Pancreas (tissue), 10 donors: ENCODE measurements at regions not wholly inside any gene's neighbourhood (a gene's known extent, or its start where the extent isn't known, plus 50 kb on each side); places are given as distances from the start of the nearest gene placed in this dataset.
A peak's percentile ranks its signal among the peaks of the same experiment; 100 is the strongest.

ENCODE experiments used
- ATAC-seq, 4 donors: fragments of 200-7000 bp; cut with Tn5 transposase; one replicate each; pipeline versions ENCODE4 v1.8.0 to v1.9.1; 2020; ENCODE audit warnings: mild to moderate bottlenecking in 4 of 4, moderate library complexity in 4 of 4
- DNase-seq, 6 donors: peaks; one replicate each; pipeline ENCODE4 v3.0.0-alpha.2; 2020
- FAIRE-seq: peaks from 2 replicates; lab custom pipeline; 2012; peaks lifted over from hg19 to GRCh38; lab: Jason Lieb, UNC
- H3K27ac ChIP-seq, 4 donors: fragments of 200-600 bp; sonication (generic); 1 replicate in 3 of 4; 2 replicates in 1 of 4; pipeline versions ENCODE4 v1.5.0 to v1.8.0; 2020
- H3K27me3 ChIP-seq, 4 donors: fragments of 200-600 bp; one replicate each; pipeline ENCODE4 v1.8.0; 2021
- H3K36me3 ChIP-seq, 3 donors: fragments of 200-600 bp; sonication (generic) in 1 of 3; one replicate each; pipeline versions ENCODE4 v1.5.0 to v1.8.0; 2020 to 2021
- H3K4me1 ChIP-seq, 3 donors: fragments of 200-600 bp; one replicate each; pipeline ENCODE4 v1.8.0; 2021
- H3K4me3 ChIP-seq, 4 donors: fragments of 200-600 bp; sonication (generic) in 2 of 4; one replicate each; pipeline versions ENCODE4 v1.5.0 to v1.8.0; 2020 to 2021
- H3K9me3 ChIP-seq, 4 donors: fragments of 200-600 bp; one replicate each; pipeline ENCODE4 v1.8.0; 2021
- WGBS, 2 donors: extraction: QIAGEN DNeasy Blood & Tissue Kit; methylation state at CpG; one replicate each; pipeline ENCODE4 v1.1.7; 2013; 5-methylcytosine and 5-hydroxymethylcytosine counted together
- intact Hi-C, 3 donors: fragments of 100-400 bp; cut with DNase I; formaldehyde crosslinking; loops; one replicate each; pipeline versions ENCODE4 v1.11.1 to v1.14.2; 2022
- TF ChIP-seq, protein P1 (sequence below), 4 donors: fragments of 200-600 bp; sonication (generic) in 3 of 4; IDR thresholded peaks; one replicate each; pipeline versions ENCODE4 v1.5.0 to v1.8.0; 2021; ENCODE audit warnings: antibody characterized with exemption in 4 of 4
- donor health status: healthy with polysubstance abuse.
- donor health status: DM: no; HTN: no; CAD: no; lungs with moderate emphysema.
- donor health status: DM: no; HTN: no; CAD: no.
- donor health status: control.
- donor health status: control.
- donor health status: Bipolar disorder and iron deficiency.
- donor health status: DM: yes; HTN: yes; CAD: no.
- donor health status: DM: no; HTN: no; CAD: no.
- donor health status: DM: no; HTN: no; CAD: no.
- donor health status: DM: yes; HTN: yes; CAD: no.

DNA sequence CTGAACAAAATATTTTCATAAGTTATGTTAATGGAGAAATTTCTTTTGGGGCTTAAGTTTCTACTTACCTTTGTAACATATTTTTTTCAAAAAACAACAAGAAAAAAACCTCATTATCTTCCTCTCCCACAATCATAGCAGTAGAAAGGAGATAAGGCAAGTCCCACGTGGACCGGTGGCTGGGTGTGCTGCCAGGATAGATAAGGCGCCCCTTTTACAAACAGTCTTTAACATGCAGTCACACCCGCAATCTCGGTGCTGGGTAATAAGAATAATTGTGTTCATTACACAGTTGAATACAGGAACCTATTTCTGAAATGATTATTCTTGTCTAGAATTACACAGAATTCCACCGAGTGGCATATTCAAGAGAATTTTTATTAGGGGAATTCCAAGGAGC, 1202.3 kb downstream of the UQCRFS1 start:
- intact Hi-C loops: no loop called here
- peak in 1 of 6 donors; percentile 26 for DNase-seq
- peak in 3 of 4 donors; percentile 49 to 83 (median 70) for ATAC-seq
- Histone ChIP-seq H3K9me3 (no peaks in the 10 kb centered on the region), H3K4me3 (no peak overlapping the region), H3K27ac (no peak overlapping the region), H3K27me3 (no peaks in the 10 kb centered on the region), H3K4me1 (no peaks in the 10 kb centered on the region), H3K36me3 (no peaks in the 10 kb centered on the region)
- no peak for FAIRE-seq
- TF ChIP-seq, protein P1, sequence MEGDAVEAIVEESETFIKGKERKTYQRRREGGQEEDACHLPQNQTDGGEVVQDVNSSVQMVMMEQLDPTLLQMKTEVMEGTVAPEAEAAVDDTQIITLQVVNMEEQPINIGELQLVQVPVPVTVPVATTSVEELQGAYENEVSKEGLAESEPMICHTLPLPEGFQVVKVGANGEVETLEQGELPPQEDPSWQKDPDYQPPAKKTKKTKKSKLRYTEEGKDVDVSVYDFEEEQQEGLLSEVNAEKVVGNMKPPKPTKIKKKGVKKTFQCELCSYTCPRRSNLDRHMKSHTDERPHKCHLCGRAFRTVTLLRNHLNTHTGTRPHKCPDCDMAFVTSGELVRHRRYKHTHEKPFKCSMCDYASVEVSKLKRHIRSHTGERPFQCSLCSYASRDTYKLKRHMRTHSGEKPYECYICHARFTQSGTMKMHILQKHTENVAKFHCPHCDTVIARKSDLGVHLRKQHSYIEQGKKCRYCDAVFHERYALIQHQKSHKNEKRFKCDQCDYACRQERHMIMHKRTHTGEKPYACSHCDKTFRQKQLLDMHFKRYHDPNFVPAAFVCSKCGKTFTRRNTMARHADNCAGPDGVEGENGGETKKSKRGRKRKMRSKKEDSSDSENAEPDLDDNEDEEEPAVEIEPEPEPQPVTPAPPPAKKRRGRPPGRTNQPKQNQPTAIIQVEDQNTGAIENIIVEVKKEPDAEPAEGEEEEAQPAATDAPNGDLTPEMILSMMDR (IDR thresholded peaks at IDR 0.05): no peak
- 12 to 17% methylated on average over 6 of the region's 6 CpGs for WGBS, 2 donors

DNA sequence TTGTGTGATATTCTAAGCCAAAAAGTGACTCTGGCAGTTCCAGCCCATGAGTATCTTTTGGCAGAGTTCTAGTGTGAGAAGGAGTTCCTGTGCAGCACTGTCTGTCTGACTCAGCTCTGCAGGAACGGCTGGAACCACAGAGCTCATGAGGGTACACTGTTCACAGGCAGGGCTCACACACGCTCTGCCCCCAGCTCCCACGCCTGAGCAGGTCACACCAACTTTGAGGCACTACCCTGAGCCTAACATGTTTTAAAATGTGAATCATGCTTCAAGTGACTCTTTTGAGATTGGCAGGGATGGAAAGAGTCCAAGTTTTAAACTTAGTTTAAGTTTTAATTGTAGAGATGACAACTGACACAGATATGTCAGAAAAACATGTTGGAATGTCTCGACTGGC, 1203.3 kb downstream of the UQCRFS1 start:
- no peak overlapping the region for H3K4me3 ChIP-seq
- no peak for DNase-seq
- intact Hi-C loops: no loop called here
- no peaks in the 10 kb centered on the region for H3K36me3 ChIP-seq
- ATAC-seq: peak in 1 of 4 donors; percentile 44
- no peaks in the 10 kb centered on the region for H3K4me1 ChIP-seq
- FAIRE-seq: no peak
- TF ChIP-seq, protein P1 (IDR thresholded peaks at IDR 0.05): no peak
- no peaks in the 10 kb centered on the region for H3K9me3 ChIP-seq
- no peaks in the 10 kb centered on the region for H3K27me3 ChIP-seq
- no peak overlapping the region for H3K27ac ChIP-seq
- WGBS, 2 donors: 57 to 66% methylated on average over 4 of the region's 4 CpGs

DNA sequence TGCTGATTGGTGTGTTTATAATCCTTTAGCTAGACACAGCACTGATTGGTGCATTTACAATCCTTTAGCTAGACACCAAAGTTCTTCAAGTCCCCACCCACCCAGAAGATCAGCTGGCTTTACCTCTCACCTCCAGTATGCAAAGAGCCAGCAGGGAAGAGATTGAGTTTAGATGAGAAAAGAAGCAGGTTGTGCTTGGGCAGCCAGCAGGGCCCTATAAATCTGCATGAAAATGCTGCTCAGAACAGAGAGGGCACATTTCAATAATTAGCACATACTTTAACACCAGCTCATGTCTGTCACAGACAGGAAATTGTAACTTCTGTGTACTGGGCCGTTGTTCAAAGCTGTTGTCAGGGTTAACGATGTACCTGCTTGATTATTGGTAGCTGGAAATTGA, 1204.3 kb downstream of the UQCRFS1 start:
- 70 to 82% methylated on average over 2 of the region's 2 CpGs for WGBS, 2 donors
- intact Hi-C loops: no loop called here
- no peak for DNase-seq

DNA sequence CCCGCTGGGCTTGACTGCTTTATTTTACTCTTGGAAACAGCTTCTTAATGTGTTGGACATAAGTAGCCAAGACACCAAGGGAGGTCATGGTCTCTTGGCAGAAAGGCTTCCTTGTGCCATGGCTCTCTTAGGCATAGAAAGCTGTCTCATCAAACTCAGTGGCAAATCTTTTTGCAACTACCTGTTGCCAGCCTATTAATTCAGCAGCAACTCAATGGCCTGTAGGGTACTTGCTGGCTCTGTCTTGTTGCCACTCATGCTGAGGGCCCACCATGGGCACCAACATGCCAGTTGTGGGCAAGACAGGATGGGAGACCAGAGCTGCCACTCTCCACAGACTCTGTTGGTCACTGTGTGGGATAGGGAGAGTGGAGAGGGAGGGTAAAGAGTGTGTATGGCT, 1209.4 kb downstream of the UQCRFS1 start:
- Histone ChIP-seq H3K9me3 (no peaks in the 10 kb centered on the region), H3K4me3 (no peak overlapping the region), H3K36me3 (no peaks in the 10 kb centered on the region), H3K27ac (no peak overlapping the region), H3K27me3 (no peaks in the 10 kb centered on the region), H3K4me1 (no peaks in the 10 kb centered on the region)
- intact Hi-C loops: no loop called here
- 85 to 90% methylated on average over 1 of the region's 1 CpG for WGBS, 2 donors
- DNase-seq (no peak), FAIRE-seq (no peak), ATAC-seq (no peak)
- TF ChIP-seq, protein P1 (IDR thresholded peaks at IDR 0.05): no peak

More for the DNA sequence above, 1204.3 kb downstream of the UQCRFS1 start:
- H3K36me3 ChIP-seq: no peaks in the 10 kb centered on the region
- H3K4me1 ChIP-seq: no peaks in the 10 kb centered on the region
- no peak for FAIRE-seq
- TF ChIP-seq, protein P1 (IDR thresholded peaks at IDR 0.05): no peak
- no peak for ATAC-seq
- H3K4me3 ChIP-seq: no peak overlapping the region
- H3K9me3 ChIP-seq: no peaks in the 10 kb centered on the region
- no peaks in the 10 kb centered on the region for H3K27me3 ChIP-seq
- H3K27ac ChIP-seq: no peak overlapping the region

DNA sequence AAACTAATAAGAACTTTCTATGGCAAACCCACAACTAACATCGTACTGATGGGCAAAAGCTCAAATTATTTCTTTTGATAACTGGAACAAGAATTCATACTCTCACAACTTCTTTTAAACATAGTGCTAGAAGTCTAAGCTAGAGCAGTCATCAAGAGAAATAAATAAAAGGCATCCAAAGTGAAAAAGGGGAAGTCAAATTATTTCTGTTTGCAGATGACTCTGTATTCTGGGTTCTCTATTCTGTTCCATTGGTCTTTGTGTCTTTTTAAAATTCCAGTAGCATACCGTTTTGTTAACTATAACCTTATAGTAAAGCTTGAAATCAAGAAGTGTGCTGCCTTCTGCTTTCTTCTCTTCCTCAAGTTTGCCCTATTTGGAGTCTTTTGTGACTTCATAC, 1215.9 kb downstream of the UQCRFS1 start:
- DNase-seq (no peak), FAIRE-seq (no peak), ATAC-seq (no peak)
- Histone ChIP-seq H3K27me3 (no peaks in the 10 kb centered on the region), H3K9me3 (no peaks in the 10 kb centered on the region), H3K27ac (no peak overlapping the region), H3K4me1 (no peaks in the 10 kb centered on the region), H3K4me3 (no peak overlapping the region), H3K36me3 (no peaks in the 10 kb centered on the region)
- intact Hi-C loops: no loop called here
- 63 to 75% methylated on average over 2 of the region's 2 CpGs for WGBS, 2 donors
- TF ChIP-seq, protein P1 (IDR thresholded peaks at IDR 0.05): no peak
